HG03558 (cell line): ENCODE measurements at regions not wholly inside any gene's neighbourhood (a gene's known extent, or its start where the extent isn't known, plus 50 kb on each side); places are given as distances from the start of the nearest gene placed in this dataset.
"Not testable (repeated sequence)": the region's sequence is repeated elsewhere in the genome, so short reads cannot be mapped to it uniquely, and the experiment has no call there.

ENCODE experiments used
- ATAC-seq: cut with Tn5 transposase; IDR thresholded peaks from one replicate; pipeline ENCODE4 v1.9.1; 2021; ENCODE audit warnings: moderate number of reproducible peaks; ENCODE audit not compliant: unreplicated experiment; ENCODE audit errors: extremely low read depth

- not testable (repeated sequence) for ATAC-seq
Observed at GRCh38 chr10:55790276-55790675, 570.8 kb downstream of the ZWINT start.

GRCh38 chr10:55786461-55787050 lies 574.5 kb downstream of the ZWINT start:
- no peak for ATAC-seq

GRCh38 chr10:55782181-55782580 lies 578.9 kb downstream of the ZWINT start:
- ATAC-seq: no peak

GRCh38 chr10:55766212-55766611 lies 594.8 kb downstream of the ZWINT start:
- ATAC-seq: no peak

GRCh38 chr10:55750458-55750857 lies 610.6 kb downstream of the ZWINT start:
- ATAC-seq: no peak

GRCh38 chr10:55747244-55747643 lies 613.8 kb downstream of the ZWINT start:
- ATAC-seq: no peak

GRCh38 chr10:55746002-55746401 lies 615.1 kb downstream of the ZWINT start:
- no peak for ATAC-seq

- no peak for ATAC-seq
Observed at GRCh38 chr10:55742487-55742886, 618.6 kb downstream of the ZWINT start.

- ATAC-seq: peak; percentile 56
Observed at GRCh38 chr10:55740767-55741166, 620.3 kb downstream of the ZWINT start.

- ATAC-seq: no peak
Observed at GRCh38 chr10:55740110-55740509, 620.9 kb downstream of the ZWINT start.

GRCh38 chr10:55734112-55734511 lies 626.9 kb downstream of the ZWINT start:
- ATAC-seq: no peak

- no peak for ATAC-seq
Observed at GRCh38 chr10:55704950-55705349, 656.1 kb downstream of the ZWINT start.

GRCh38 chr10:55668326-55668922 lies 692.6 kb downstream of the ZWINT start:
- no peak for ATAC-seq

- ATAC-seq: no peak
Observed at GRCh38 chr10:55653531-55653930, 707.5 kb downstream of the ZWINT start.

- ATAC-seq: no peak
Observed at GRCh38 chr10:55641601-55642000, 719.5 kb downstream of the ZWINT start.

GRCh38 chr10:55631071-55631654 lies 729.9 kb downstream of the ZWINT start:
- ATAC-seq: peak; percentile 70

- no peak for ATAC-seq
Observed at GRCh38 chr10:55630491-55631056, 730.5 kb downstream of the ZWINT start.

- ATAC-seq: no peak
Observed at GRCh38 chr10:55629793-55630490, 731.1 kb downstream of the ZWINT start.

- no peak for ATAC-seq
Observed at GRCh38 chr10:55628260-55628701, 732.8 kb downstream of the ZWINT start.

- ATAC-seq: no peak
Observed at GRCh38 chr10:55627501-55628051, 733.5 kb downstream of the ZWINT start.
